ENCODE measurements at regions not wholly inside any gene's neighbourhood (a gene's known extent, or its start where the extent isn't known, plus 50 kb on each side); places are given as distances from the start of the nearest gene placed in this dataset.

GRCh38 chr3:72120039-72120438, 335.1 kb upstream of the PROK2 start:
- Mint-ChIP-seq H3K4me3 (no peak overlapping the region), H3K4me1 (peaks cover 8% of the 10 kb centered on the region), H3K27ac (no peak overlapping the region), H3K9me3 (no peaks in the 10 kb centered on the region), H3K36me3 (ENCODE audit: low read depth) (no peaks in the 10 kb centered on the region), H3K27me3 (ENCODE audit: low read depth, poor library complexity) (peaks cover 3% of the 10 kb centered on the region)
- no peak for TF ChIP-seq CTCF (IDR thresholded peaks at IDR 0.05)
- no peak for DNase-seq

GRCh38 chr3:72118628-72119027, 333.7 kb upstream of the PROK2 start:
- H3K4me1 Mint-ChIP-seq, result peaks cover 1% of the 10 kb centered on the region
- H3K4me3 Mint-ChIP-seq, result no peak overlapping the region
- no peaks in the 10 kb centered on the region for H3K9me3 Mint-ChIP-seq

GRCh38 chr3:72116226-72116625, 331.3 kb upstream of the PROK2 start:
- TF ChIP-seq CTCF (IDR thresholded peaks at IDR 0.05), result no peak
- no peaks in the 10 kb centered on the region for H3K36me3 Mint-ChIP-seq (ENCODE audit: low read depth)
- no peak for DNase-seq
- H3K4me1 Mint-ChIP-seq, result peaks cover 5% of the 10 kb centered on the region
- H3K4me3 Mint-ChIP-seq, result no peak overlapping the region
- H3K27me3 Mint-ChIP-seq (ENCODE audit: low read depth, poor library complexity), result peaks cover 7% of the 10 kb centered on the region
- H3K27ac Mint-ChIP-seq, result no peak overlapping the region
- H3K9me3 Mint-ChIP-seq, result no peaks in the 10 kb centered on the region

More at GRCh38 chr3:72118628-72119027, 333.7 kb upstream of the PROK2 start:
- TF ChIP-seq CTCF (IDR thresholded peaks at IDR 0.05), result no peak
- no peak overlapping the region for H3K27ac Mint-ChIP-seq
- H3K36me3 Mint-ChIP-seq (ENCODE audit: low read depth), result no peaks in the 10 kb centered on the region
- peaks cover 7% of the 10 kb centered on the region for H3K27me3 Mint-ChIP-seq (ENCODE audit: low read depth, poor library complexity)
- no peak for DNase-seq

GRCh38 chr3:72115307-72115706, 330.4 kb upstream of the PROK2 start:
- Mint-ChIP-seq H3K4me3 (no peak overlapping the region), H3K9me3 (no peaks in the 10 kb centered on the region), H3K36me3 (ENCODE audit: low read depth) (no peaks in the 10 kb centered on the region), H3K27ac (no peak overlapping the region), H3K4me1 (peaks cover 5% of the 10 kb centered on the region), H3K27me3 (ENCODE audit: low read depth, poor library complexity) (peaks cover 9% of the 10 kb centered on the region)
- TF ChIP-seq CTCF (IDR thresholded peaks at IDR 0.05), result no peak
- DNase-seq, result no peak

GRCh38 chr3:72114773-72115172, 329.8 kb upstream of the PROK2 start:
- no peak for DNase-seq
- no peak for TF ChIP-seq CTCF (IDR thresholded peaks at IDR 0.05)
- Mint-ChIP-seq H3K9me3 (no peaks in the 10 kb centered on the region), H3K36me3 (ENCODE audit: low read depth) (no peaks in the 10 kb centered on the region), H3K4me3 (no peak overlapping the region), H3K4me1 (peaks cover 5% of the 10 kb centered on the region), H3K27me3 (ENCODE audit: low read depth, poor library complexity) (peaks cover 6% of the 10 kb centered on the region), H3K27ac (no peak overlapping the region)

- no peaks in the 10 kb centered on the region for H3K9me3 Mint-ChIP-seq
- no peak for DNase-seq
- H3K4me1 Mint-ChIP-seq, result peaks cover 5% of the 10 kb centered on the region
- H3K4me3 Mint-ChIP-seq, result no peak overlapping the region
- H3K36me3 Mint-ChIP-seq (ENCODE audit: low read depth), result no peaks in the 10 kb centered on the region
- no peak for TF ChIP-seq CTCF (IDR thresholded peaks at IDR 0.05)
- H3K27me3 Mint-ChIP-seq (ENCODE audit: low read depth, poor library complexity), result peaks cover 9% of the 10 kb centered on the region
- H3K27ac Mint-ChIP-seq, result no peak overlapping the region
Observed at GRCh38 chr3:72113964-72114363, 329.0 kb upstream of the PROK2 start.
